ENCODE measurements at regions not wholly inside any gene's neighbourhood (a gene's known extent, or its start where the extent isn't known, plus 50 kb on each side); places are given as distances from the start of the nearest gene placed in this dataset.

DNA sequence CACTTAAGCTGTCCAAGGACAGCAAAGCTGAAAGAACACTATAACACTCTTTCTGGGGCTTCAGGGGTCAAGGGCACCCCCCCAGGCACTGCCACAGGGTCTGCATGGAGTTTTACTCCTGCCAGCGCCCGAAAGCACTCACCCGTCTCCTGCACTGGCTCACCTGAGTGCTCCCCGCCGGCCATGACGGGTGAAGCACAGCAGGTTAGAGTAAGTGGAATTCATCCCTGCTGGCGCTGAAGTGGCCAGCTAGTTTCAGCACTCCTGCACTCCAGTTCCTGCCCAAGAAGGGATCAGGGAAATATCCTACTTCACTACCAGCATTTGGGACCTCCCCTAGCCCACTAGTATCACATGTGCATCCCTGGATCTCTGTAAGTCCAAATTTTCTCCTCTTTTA, 516.0 kb downstream of the ZNF608 start:
- H3K36me3 ChIP-seq, result no peaks in the 10 kb centered on the region
- intact Hi-C loops (cut with DNase I), result no loop called here
- no peak overlapping the region for H3K27ac ChIP-seq
- H3K4me1 ChIP-seq, result peaks cover 0 to 14% (median 3%) of the 10 kb centered on the region in 12 donors
- 79 to 92% (median 86%) methylated on average over 7 of the region's 7 CpGs for WGBS, 4 donors
- no peak for TF ChIP-seq POLR2A (IDR thresholded peaks at IDR 0.05)
- TF ChIP-seq, protein P1, sequence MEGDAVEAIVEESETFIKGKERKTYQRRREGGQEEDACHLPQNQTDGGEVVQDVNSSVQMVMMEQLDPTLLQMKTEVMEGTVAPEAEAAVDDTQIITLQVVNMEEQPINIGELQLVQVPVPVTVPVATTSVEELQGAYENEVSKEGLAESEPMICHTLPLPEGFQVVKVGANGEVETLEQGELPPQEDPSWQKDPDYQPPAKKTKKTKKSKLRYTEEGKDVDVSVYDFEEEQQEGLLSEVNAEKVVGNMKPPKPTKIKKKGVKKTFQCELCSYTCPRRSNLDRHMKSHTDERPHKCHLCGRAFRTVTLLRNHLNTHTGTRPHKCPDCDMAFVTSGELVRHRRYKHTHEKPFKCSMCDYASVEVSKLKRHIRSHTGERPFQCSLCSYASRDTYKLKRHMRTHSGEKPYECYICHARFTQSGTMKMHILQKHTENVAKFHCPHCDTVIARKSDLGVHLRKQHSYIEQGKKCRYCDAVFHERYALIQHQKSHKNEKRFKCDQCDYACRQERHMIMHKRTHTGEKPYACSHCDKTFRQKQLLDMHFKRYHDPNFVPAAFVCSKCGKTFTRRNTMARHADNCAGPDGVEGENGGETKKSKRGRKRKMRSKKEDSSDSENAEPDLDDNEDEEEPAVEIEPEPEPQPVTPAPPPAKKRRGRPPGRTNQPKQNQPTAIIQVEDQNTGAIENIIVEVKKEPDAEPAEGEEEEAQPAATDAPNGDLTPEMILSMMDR (IDR thresholded peaks at IDR 0.05), result no peak
- H3K4me3 ChIP-seq, result no peak overlapping the region
- ATAC-seq, result no peak
- no peaks in the 10 kb centered on the region for H3K9me3 ChIP-seq
- no peaks in the 10 kb centered on the region for H3K27me3 ChIP-seq
- no peak for DNase-seq

DNA sequence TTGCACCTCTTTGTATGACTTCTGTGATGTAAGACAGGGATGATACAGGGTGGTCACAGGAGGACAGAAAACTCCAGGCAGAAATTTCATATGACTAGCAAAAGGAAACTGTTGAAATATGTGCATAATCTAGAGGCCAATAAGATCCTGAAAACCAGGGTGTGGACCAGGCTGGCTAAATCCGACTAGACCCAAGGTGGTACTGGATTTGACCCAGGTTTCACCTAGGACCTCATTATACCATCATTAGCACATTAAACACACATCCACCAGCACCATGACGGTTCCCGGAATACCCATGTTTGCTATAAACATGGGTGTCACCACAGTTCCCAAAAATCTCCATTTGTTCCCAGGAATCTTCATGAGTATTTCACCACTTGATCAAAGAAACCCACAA, 517.1 kb downstream of the ZNF608 start:
- H3K27ac ChIP-seq, result no peak overlapping the region
- ATAC-seq, result no peak

DNA sequence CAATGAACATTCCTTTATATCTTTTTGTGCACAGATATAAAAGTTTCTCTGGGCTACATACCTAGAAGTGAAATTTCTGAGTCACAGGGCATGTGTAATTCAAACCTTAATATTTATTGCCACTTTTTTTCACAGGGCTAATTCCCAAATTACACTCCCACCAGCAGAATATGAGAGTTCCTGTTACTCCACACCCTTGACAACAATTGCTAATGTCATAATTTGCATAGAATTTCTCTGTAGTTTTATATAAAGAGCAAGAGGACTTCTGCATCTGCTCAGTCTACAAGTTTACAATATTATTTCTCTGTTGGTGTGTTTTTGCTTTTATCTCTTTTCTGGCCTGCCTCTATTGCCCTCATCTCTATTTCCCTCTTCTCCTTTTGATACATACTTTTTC, 518.5 kb downstream of the ZNF608 start:
- Histone ChIP-seq H3K36me3 (no peaks in the 10 kb centered on the region), H3K4me3 (no peak overlapping the region), H3K27me3 (no peaks in the 10 kb centered on the region), H3K9me3 (no peaks in the 10 kb centered on the region), H3K27ac (no peak overlapping the region), H3K4me1 (no peaks in the 10 kb centered on the region)
- ATAC-seq (no peak), DNase-seq (no peak)
- no peak for TF ChIP-seq POLR2A (IDR thresholded peaks at IDR 0.05)
- TF ChIP-seq, protein P1 (IDR thresholded peaks at IDR 0.05), result no peak
- intact Hi-C loops (cut with DNase I), result no loop called here

More for the DNA sequence above, 517.1 kb downstream of the ZNF608 start:
- no peak for DNase-seq
- Histone ChIP-seq H3K4me3 (no peak overlapping the region), H3K36me3 (no peaks in the 10 kb centered on the region), H3K9me3 (no peaks in the 10 kb centered on the region), H3K4me1 (peaks cover 0 to 9% (median 2%) of the 10 kb centered on the region in 12 donors), H3K27me3 (no peaks in the 10 kb centered on the region)
- TF ChIP-seq POLR2A (IDR thresholded peaks at IDR 0.05), result no peak
- TF ChIP-seq, protein P1 (IDR thresholded peaks at IDR 0.05), result no peak
- intact Hi-C loops (cut with DNase I), result no loop called here
- 93 to 97% (median 95%) methylated on average over 3 of the region's 3 CpGs for WGBS, 4 donors

DNA sequence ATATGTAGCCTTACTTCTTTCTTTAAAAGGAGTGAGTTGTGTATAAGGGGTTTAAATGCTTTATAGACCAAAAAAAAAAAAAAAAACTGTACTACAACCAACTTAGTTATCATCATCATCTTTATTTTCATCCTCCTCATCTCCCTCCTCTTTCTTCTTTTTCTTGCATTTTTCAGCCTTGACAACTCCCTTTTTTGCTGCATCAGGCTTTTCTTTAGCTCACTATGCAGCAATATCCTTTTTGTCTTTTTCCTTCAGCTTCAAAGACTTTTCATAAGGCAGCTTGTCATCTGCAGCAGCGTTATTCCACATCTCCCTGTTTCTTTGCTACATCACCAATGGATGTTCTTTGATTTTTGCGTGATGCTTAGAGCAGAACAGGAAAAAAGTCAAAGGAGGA, 526.0 kb downstream of the ZNF608 start:
- no peaks in the 10 kb centered on the region for H3K9me3 ChIP-seq
- no peak overlapping the region for H3K4me3 ChIP-seq
- TF ChIP-seq, protein P1 (IDR thresholded peaks at IDR 0.05), result no peak
- no peak for TF ChIP-seq POLR2A (IDR thresholded peaks at IDR 0.05)
- no peak overlapping the region for H3K27ac ChIP-seq
- ATAC-seq, result no peak
- WGBS, 4 donors, result 70 to 91% (median 73%) methylated on average over 2 of the region's 2 CpGs
- intact Hi-C loops (cut with DNase I), result no loop called here
- H3K36me3 ChIP-seq, result no peaks in the 10 kb centered on the region
- no peaks in the 10 kb centered on the region for H3K27me3 ChIP-seq
- DNase-seq, result no peak
- no peaks in the 10 kb centered on the region for H3K4me1 ChIP-seq
